ENCODE measurements at regions not wholly inside any gene's neighbourhood (a gene's known extent, or its start where the extent isn't known, plus 50 kb on each side); places are given as distances from the start of the nearest gene placed in this dataset.
"Not testable (repeated sequence)": the region's sequence is repeated elsewhere in the genome, so short reads cannot be mapped to it uniquely, and the experiment has no call there.

GRCh38 chr3:99586701-99587100, 51.7 kb upstream of the COL8A1 start:
- no peak for DNase-seq

- DNase-seq = no peak
Observed at GRCh38 chr3:99579965-99580364, 58.4 kb upstream of the COL8A1 start.

GRCh38 chr3:99579246-99579645, 59.1 kb upstream of the COL8A1 start:
- no peak for DNase-seq

- DNase-seq = no peak
Observed at GRCh38 chr3:99578339-99578970, 59.9 kb upstream of the COL8A1 start.

GRCh38 chr3:99576904-99577559, 61.4 kb upstream of the COL8A1 start:
- no peak for DNase-seq

GRCh38 chr3:99575683-99576082, 62.7 kb upstream of the COL8A1 start:
- no peak for DNase-seq

- no peak for DNase-seq
Observed at GRCh38 chr3:99570061-99570460, 68.3 kb upstream of the COL8A1 start.

- DNase-seq = no peak
Observed at GRCh38 chr3:99568663-99569335, 69.6 kb upstream of the COL8A1 start.

GRCh38 chr3:99565331-99565730, 73.1 kb upstream of the COL8A1 start:
- no peak for DNase-seq

GRCh38 chr3:99562990-99563607, 75.3 kb upstream of the COL8A1 start:
- no peak for DNase-seq

- no peak for DNase-seq
Observed at GRCh38 chr3:99562138-99562537, 76.3 kb upstream of the COL8A1 start.

- DNase-seq = no peak
Observed at GRCh38 chr3:99561056-99561455, 77.3 kb upstream of the COL8A1 start.

GRCh38 chr3:99559196-99559595, 79.2 kb upstream of the COL8A1 start:
- no peak for DNase-seq

GRCh38 chr3:99555885-99556284, 82.5 kb upstream of the COL8A1 start:
- not testable (repeated sequence) for DNase-seq

GRCh38 chr3:99551520-99551919, 86.9 kb upstream of the COL8A1 start:
- no peak for DNase-seq

GRCh38 chr3:99549957-99550603, 88.3 kb upstream of the COL8A1 start:
- DNase-seq = no peak

GRCh38 chr3:99549220-99549619, 89.2 kb upstream of the COL8A1 start:
- no peak for DNase-seq

- DNase-seq = no peak
Observed at GRCh38 chr3:99548674-99549073, 89.7 kb upstream of the COL8A1 start.

- no peak for DNase-seq
Observed at GRCh38 chr3:99545941-99546580, 92.3 kb upstream of the COL8A1 start.

GRCh38 chr3:99544786-99545281, 93.6 kb upstream of the COL8A1 start:
- no peak for DNase-seq

- no peak for DNase-seq
Observed at GRCh38 chr3:99543796-99544195, 94.6 kb upstream of the COL8A1 start.

- no peak for DNase-seq
Observed at GRCh38 chr3:99542767-99543518, 95.5 kb upstream of the COL8A1 start.

All from NCI-H526 (cell line).